ENCODE measurements at regions not wholly inside any gene's neighbourhood (a gene's known extent, or its start where the extent isn't known, plus 50 kb on each side); places are given as distances from the start of the nearest gene placed in this dataset.
"Not testable (repeated sequence)": the region's sequence is repeated elsewhere in the genome, so short reads cannot be mapped to it uniquely, and the experiment has no call there.

- not testable (repeated sequence) for DNase-seq, H3K9me3 Mint-ChIP-seq, H3K27me3 Mint-ChIP-seq, ATAC-seq
- Mint-ChIP-seq H3K27ac (peak overlapping the region in 8 of 10 donors; percentile 17 to 83 (median 58)), H3K36me3 (peaks cover 5 to 52% (median 6%) of the 10 kb centered on the region in 3 donors), H3K4me1 (peaks cover 6 to 40% (median 29%) of the 10 kb centered on the region in 4 donors), H3K4me3 (peak overlapping the region in 1 of 10 donors; percentile 13)
- POLR2A ChIA-PET: interaction anchor here (0.7 kb wide), 1 partner anchor 9 kb away, joined by 3 read pairs; no protein-coding TSS in a partner anchor
These were observed 84.7 kb downstream of the METTL2B start for GRCh38 chr7:128561116-128561722.

GRCh38 chr7:128562795-128563194 lies 86.2 kb downstream of the METTL2B start:
- ATAC-seq, POLR2A ChIA-PET, H3K27me3 Mint-ChIP-seq, H3K4me3 Mint-ChIP-seq, DNase-seq, H3K9me3 Mint-ChIP-seq: not testable (repeated sequence)
- peak overlapping the region in 1 of 10 donors; percentile 15 for H3K27ac Mint-ChIP-seq
- H3K36me3 Mint-ChIP-seq: peaks cover 5 to 56% (median 6%) of the 10 kb centered on the region in 3 donors
- H3K4me1 Mint-ChIP-seq: peaks cover 6 to 40% (median 32%) of the 10 kb centered on the region in 4 donors

GRCh38 chr7:128564123-128564700 lies 87.7 kb downstream of the METTL2B start:
- DNase-seq, H3K27me3 Mint-ChIP-seq, H3K9me3 Mint-ChIP-seq, POLR2A ChIA-PET: not testable (repeated sequence)
- ATAC-seq: peak in 1 of 2 donors; percentile 33
- H3K4me1 Mint-ChIP-seq: peaks cover 10 to 40% (median 31%) of the 10 kb centered on the region in 4 donors
- H3K36me3 Mint-ChIP-seq: peaks cover 4 to 61% (median 5%) of the 10 kb centered on the region in 3 donors
- H3K4me3 Mint-ChIP-seq: peak overlapping the region in 1 of 10 donors; percentile 35
- peak overlapping the region in 8 of 10 donors; percentile 44 to 91 (median 66) for H3K27ac Mint-ChIP-seq

GRCh38 chr7:128564932-128565864 lies 88.7 kb downstream of the METTL2B start:
- H3K27me3 Mint-ChIP-seq, H3K9me3 Mint-ChIP-seq, POLR2A ChIA-PET, DNase-seq, H3K4me3 Mint-ChIP-seq: not testable (repeated sequence)
- Mint-ChIP-seq H3K27ac (peak overlapping the region in 5 of 10 donors; percentile 29 to 91 (median 31)), H3K4me1 (peaks cover 7 to 34% (median 24%) of the 10 kb centered on the region in 4 donors), H3K36me3 (peaks cover 4 to 63% (median 5%) of the 10 kb centered on the region in 3 donors)
- ATAC-seq: peak in 1 of 2 donors; percentile 48

- ATAC-seq, H3K27me3 Mint-ChIP-seq, H3K4me3 Mint-ChIP-seq, H3K9me3 Mint-ChIP-seq, POLR2A ChIA-PET, DNase-seq: not testable (repeated sequence)
- H3K4me1 Mint-ChIP-seq: peaks cover 0 to 11% (median 0%) of the 10 kb centered on the region in 4 donors
- peaks cover 0 to 58% (median 4%) of the 10 kb centered on the region in 3 donors for H3K36me3 Mint-ChIP-seq
- peak overlapping the region in 2 of 10 donors; percentile 22 to 37 for H3K27ac Mint-ChIP-seq
These were observed 96.8 kb upstream of the GARIN1A start for GRCh38 chr7:128575277-128575676.

GRCh38 chr7:128576953-128577352 lies 95.1 kb upstream of the GARIN1A start:
- POLR2A ChIA-PET, H3K27ac Mint-ChIP-seq, H3K9me3 Mint-ChIP-seq, H3K4me3 Mint-ChIP-seq, ATAC-seq, H3K4me1 Mint-ChIP-seq, DNase-seq, H3K27me3 Mint-ChIP-seq: not testable (repeated sequence)
- H3K36me3 Mint-ChIP-seq: peaks cover 0 to 60% (median 2%) of the 10 kb centered on the region in 3 donors

GRCh38 chr7:128579843-128580242 lies 92.2 kb upstream of the GARIN1A start:
- not testable (repeated sequence) for H3K27ac Mint-ChIP-seq, DNase-seq, H3K27me3 Mint-ChIP-seq, H3K4me3 Mint-ChIP-seq, H3K4me1 Mint-ChIP-seq, ATAC-seq, H3K9me3 Mint-ChIP-seq
- POLR2A ChIA-PET: interaction anchor here (0.6 kb wide), 1 partner anchor 19 kb away, joined by 4 read pairs; no protein-coding TSS in a partner anchor
- H3K36me3 Mint-ChIP-seq: peaks cover 0 to 64% (median 6%) of the 10 kb centered on the region in 3 donors

GRCh38 chr7:128581100-128581499 lies 91.0 kb upstream of the GARIN1A start:
- H3K4me1 Mint-ChIP-seq, ATAC-seq, H3K27ac Mint-ChIP-seq, H3K4me3 Mint-ChIP-seq, H3K27me3 Mint-ChIP-seq, H3K9me3 Mint-ChIP-seq, DNase-seq, POLR2A ChIA-PET: not testable (repeated sequence)
- peaks cover 0 to 66% (median 4%) of the 10 kb centered on the region in 3 donors for H3K36me3 Mint-ChIP-seq

GRCh38 chr7:128581825-128582561 lies 90.1 kb upstream of the GARIN1A start:
- Mint-ChIP-seq H3K4me1 (peaks cover 7 to 10% (median 9%) of the 10 kb centered on the region in 4 donors), H3K36me3 (peaks cover 0 to 75% (median 4%) of the 10 kb centered on the region in 3 donors), H3K27ac (peak overlapping the region in 2 of 10 donors; percentile 33 to 90)
- DNase-seq, ATAC-seq, H3K9me3 Mint-ChIP-seq, POLR2A ChIA-PET, H3K27me3 Mint-ChIP-seq, H3K4me3 Mint-ChIP-seq: not testable (repeated sequence)

- H3K27ac Mint-ChIP-seq: peak overlapping the region in 4 of 10 donors; percentile 4 to 47 (median 22)
- H3K36me3 Mint-ChIP-seq: peaks cover 0 to 77% (median 4%) of the 10 kb centered on the region in 3 donors
- H3K4me3 Mint-ChIP-seq, DNase-seq, ATAC-seq, POLR2A ChIA-PET, H3K27me3 Mint-ChIP-seq, H3K9me3 Mint-ChIP-seq: not testable (repeated sequence)
- peaks cover 7 to 14% (median 10%) of the 10 kb centered on the region in 4 donors for H3K4me1 Mint-ChIP-seq
These were observed 85.4 kb upstream of the GARIN1A start for GRCh38 chr7:128586715-128587114.

- Mint-ChIP-seq H3K4me3 (no peak overlapping the region), H3K27me3 (no peaks in the 10 kb centered on the region), H3K27ac (no peak overlapping the region), H3K36me3 (peaks cover 0 to 81% (median 8%) of the 10 kb centered on the region in 3 donors), H3K9me3 (no peaks in the 10 kb centered on the region), H3K4me1 (peaks cover 4 to 25% (median 9%) of the 10 kb centered on the region in 4 donors)
- ATAC-seq (no peak), DNase-seq (no peak)
- POLR2A ChIA-PET: no interaction called here
These were observed 80.4 kb upstream of the GARIN1A start for GRCh38 chr7:128591705-128592104.

- POLR2A ChIA-PET, DNase-seq: not testable (repeated sequence)
These were observed 79.9 kb upstream of the GARIN1A start for GRCh38 chr7:128592209-128592608.

More at GRCh38 chr7:128592209-128592608, 79.9 kb upstream of the GARIN1A start:
- not testable (repeated sequence) for H3K9me3 Mint-ChIP-seq, ATAC-seq, H3K27ac Mint-ChIP-seq, H3K4me3 Mint-ChIP-seq, H3K27me3 Mint-ChIP-seq
- peaks cover 0 to 79% (median 8%) of the 10 kb centered on the region in 3 donors for H3K36me3 Mint-ChIP-seq
- peaks cover 1 to 23% (median 6%) of the 10 kb centered on the region in 4 donors for H3K4me1 Mint-ChIP-seq
